NCI-H128 (cell line): ENCODE measurements at regions not wholly inside any gene's neighbourhood (a gene's known extent, or its start where the extent isn't known, plus 50 kb on each side); places are given as distances from the start of the nearest gene placed in this dataset.
"Not testable (repeated sequence)": the region's sequence is repeated elsewhere in the genome, so short reads cannot be mapped to it uniquely, and the experiment has no call there.

Experiments
- DNase-seq: peaks from one replicate; lab custom pipeline; 2025; ENCODE audit not compliant: unreplicated experiment; lab: John Stamatoyannopoulos, UW

- DNase-seq, result no peak
Measured at GRCh38 chr22:48405741-48406140, 1421.9 kb downstream of the BRD1 start.

DNA sequence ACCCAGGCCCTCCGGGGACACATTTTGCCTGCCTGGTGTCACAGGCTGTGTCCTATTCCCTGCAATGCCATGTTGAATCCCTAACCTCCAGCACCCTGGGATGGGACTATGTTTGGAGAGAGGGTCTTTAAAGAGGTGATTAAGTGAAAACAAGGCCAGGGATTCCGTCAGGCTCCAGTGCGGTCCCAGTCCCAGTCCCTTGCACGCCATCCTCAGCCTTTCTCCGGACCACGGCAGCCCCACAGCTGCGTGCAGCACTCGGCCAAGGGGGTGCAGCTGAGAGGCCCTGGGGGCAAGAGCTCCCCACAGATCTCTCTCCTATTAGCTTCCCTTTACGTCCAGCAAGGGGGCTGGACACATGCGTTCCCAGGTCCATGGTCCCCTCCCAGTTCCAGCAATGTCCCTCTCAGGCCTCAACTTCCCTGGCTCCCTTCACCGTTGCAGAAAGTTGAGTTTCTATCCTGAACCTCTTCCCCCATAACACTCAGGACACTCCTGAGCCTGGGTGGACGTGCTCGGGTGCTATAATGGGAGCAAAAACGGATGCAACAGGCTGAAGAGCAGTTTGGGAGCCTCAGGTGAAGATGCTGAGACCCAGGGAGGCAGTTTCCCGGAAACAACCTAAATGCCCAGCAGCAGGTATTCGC lies 1422.7 kb downstream of the BRD1 start:
- DNase-seq, result no peak

GRCh38 chr22:48403521-48404403 lies 1423.9 kb downstream of the BRD1 start:
- DNase-seq, result no peak

GRCh38 chr22:48402591-48403031 lies 1425.1 kb downstream of the BRD1 start:
- no peak for DNase-seq

- not testable (repeated sequence) for DNase-seq
Measured at GRCh38 chr22:48401523-48401922, 1426.2 kb downstream of the BRD1 start.

DNA sequence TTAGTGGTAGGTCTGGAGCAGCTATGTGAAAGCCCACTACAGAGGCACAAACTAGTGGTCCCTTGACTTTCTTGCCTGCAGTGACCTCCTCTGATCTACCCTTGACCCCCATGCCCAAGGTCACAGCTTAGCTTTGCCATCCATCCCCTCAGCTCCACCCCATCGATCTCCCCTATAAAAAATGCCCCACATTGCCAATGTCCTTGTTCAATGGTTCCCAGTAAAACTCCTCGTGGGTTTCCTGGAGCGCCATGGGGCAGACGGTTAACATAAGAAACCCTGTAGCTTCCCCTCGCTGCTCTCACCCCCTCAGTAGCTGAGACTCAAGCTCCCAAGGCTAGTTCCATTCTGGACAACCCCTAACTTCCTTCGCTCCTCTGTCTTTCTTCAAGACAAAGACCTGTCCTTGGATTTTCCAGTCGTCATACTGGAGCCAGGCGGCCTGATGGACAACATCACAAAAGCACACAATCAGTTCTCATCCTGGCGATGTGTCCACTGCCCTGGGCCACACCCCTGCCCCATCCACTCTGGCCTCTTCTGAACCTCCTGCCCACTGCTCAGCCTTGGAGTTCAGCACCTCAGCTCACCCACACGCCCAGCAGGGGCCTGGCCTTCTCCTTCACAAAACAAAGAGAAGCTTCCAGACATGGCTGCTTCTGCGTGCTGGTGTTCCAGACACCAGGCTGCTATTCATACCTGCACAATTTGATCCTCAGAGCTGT lies 1429.3 kb downstream of the BRD1 start:
- no peak for DNase-seq

- DNase-seq, result no peak
Measured at GRCh38 chr22:48397531-48398180, 1430.0 kb downstream of the BRD1 start.

GRCh38 chr22:48396785-48397530 lies 1430.7 kb downstream of the BRD1 start:
- DNase-seq, result no peak

- no peak for DNase-seq
Measured at GRCh38 chr22:48396091-48396784, 1431.4 kb downstream of the BRD1 start.

DNA sequence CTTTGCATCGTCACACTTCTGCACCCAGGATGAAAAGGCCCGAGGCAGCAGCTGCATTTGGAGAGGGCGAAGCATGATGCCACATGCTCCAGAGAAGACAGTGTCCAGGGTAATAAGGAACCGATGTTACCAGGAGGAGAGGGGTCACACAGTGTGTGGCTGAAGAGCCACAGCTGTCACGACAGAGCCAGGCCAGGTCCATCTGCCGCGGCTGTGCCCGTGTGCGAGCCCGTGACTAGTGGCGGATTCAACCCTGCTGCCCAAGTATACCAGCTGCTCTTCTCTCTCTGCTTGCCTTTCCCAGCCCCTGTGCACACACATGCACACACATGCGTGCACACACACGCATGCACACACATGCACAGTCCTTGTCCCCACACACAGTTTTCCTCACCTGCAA lies 1432.5 kb downstream of the BRD1 start:
- DNase-seq, result no peak

DNA sequence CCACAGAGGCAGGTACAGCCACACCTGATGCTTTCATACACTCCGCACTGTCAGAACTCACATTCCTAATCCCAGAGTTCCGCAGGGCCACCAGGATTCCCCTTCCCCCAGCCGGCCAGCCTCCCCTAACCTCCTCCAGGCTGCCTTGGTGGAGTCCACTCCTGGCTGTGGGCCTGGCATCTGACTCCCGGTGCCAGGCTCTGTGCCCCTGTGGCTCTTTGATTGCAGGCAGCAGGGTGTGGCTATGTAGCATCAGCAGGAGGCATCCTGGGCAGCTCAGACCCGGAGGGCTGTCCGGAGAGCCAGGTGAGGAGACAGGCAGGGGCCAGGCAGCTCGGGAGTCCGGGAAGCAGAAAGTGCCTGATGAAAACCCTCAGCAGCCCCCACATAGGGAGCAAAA lies 1432.9 kb downstream of the BRD1 start:
- DNase-seq, result no peak

- DNase-seq, result no peak
Measured at GRCh38 chr22:48393885-48394284, 1433.8 kb downstream of the BRD1 start.

DNA sequence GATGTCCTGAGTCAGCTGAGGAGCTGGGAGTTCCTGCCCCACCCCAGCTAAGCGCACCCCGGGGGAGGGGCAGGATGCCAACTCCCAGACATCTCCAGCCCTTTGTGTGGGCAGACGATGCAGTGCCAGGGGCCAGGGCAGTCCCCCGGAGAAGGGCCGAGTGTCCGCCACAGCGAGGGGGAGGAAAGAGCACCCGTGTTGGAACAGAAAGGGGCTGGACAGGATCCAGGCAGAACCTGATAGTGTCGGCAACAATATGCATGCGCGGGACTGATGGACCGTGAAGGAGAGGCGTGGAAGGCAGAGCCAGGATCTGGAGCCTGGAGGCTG lies 1434.7 kb downstream of the BRD1 start:
- DNase-seq, result no peak

- no peak for DNase-seq
Measured at GRCh38 chr22:48391820-48392219, 1435.9 kb downstream of the BRD1 start.

DNA sequence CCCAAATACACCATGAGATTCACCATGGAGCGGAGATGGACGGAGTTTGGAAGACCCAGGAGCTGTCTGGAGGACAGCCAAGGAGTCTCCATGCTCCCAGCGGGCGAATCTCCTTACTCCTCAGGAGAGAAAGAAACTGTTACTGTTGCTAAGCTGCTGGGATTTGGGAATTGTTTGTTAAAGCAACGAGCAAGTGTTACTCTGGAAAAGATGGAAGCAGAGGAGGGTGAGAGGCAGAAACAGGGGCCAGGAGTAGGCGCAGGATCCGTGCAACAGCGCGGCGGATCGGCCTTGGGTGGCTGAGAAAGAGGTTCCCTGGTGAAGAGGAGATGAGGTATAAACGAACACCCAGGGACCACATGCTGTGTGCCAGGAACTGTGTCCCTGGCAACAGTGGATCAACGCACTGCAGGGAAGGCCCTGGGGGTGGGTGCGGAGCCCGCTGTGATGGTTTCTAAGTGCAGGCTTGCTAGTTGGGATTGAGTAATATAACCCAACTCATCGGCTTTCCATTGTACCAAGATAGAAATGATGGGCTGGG lies 1436.4 kb downstream of the BRD1 start:
- DNase-seq, result no peak

- DNase-seq, result no peak
Measured at GRCh38 chr22:48389916-48390315, 1437.8 kb downstream of the BRD1 start.

- no peak for DNase-seq
Measured at GRCh38 chr22:48382197-48382596, 1445.5 kb downstream of the BRD1 start.

GRCh38 chr22:48380016-48380665 lies 1447.5 kb downstream of the BRD1 start:
- DNase-seq, result no peak

DNA sequence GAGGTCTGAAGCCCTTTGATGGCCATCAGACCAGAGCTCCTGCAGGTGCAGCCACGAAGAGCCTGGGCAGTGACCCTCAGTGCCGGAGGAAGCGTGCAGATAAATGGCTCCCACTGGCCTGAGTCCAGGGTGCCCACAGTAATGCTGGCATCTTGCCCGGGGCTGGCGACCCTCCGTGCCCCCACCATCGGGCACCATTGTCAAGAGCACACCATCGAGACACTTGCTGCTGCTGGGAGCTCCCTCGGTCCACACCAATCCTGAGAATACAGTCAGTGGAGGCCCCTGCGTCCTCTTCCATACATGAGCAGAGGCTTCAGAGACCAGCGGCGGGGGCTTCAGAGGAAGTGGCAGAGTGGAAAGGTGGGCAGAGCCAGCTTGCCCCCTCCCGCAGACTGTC lies 1448.3 kb downstream of the BRD1 start:
- DNase-seq, result no peak
